ENCODE measurements at regions not wholly inside any gene's neighbourhood (a gene's known extent, or its start where the extent isn't known, plus 50 kb on each side); places are given as distances from the start of the nearest gene placed in this dataset.

DNA sequence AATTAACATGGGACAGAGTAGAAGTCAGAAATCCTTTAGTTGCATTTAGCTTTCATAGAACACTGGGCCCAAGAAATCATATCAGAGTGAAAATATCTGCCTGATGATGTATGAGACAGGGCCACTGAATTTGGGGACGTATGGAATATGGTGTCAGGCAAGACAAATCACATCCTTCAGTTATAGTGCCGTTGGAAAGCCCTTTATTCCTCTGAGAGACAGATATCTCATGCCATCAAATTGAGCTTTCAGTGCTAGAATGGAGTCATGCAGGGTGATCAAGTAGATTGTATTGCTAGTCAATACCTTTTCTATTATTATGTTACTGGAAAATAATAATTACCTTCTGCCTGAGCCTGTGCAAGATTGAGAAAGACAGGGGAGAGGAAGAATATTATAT, 398.2 kb upstream of the RARB start:
- H4K20me1 ChIP-seq (ENCODE audit: insufficient read depth): no peaks in the 10 kb centered on the region
- H3K4me3 ChIP-seq: no peak overlapping the region
- BruUV-seq (replicated peaks): no TSS peak
- intact Hi-C loops (cut with micrococcal nuclease; ENCODE audit: unreplicated experiment): no loop called here
- no peaks in the 10 kb centered on the region for H3K27me3 ChIP-seq (ENCODE audit: insufficient read depth, low read depth)
- ChIA-PET POLR2A (ENCODE audit: unreplicated experiment) (no interaction called here), CTCF (no interaction called here)
- no peaks in the 10 kb centered on the region for H3K79me2 ChIP-seq (ENCODE audit: low read depth)
- no peak overlapping the region for H2AFZ ChIP-seq
- DNase-seq: no peak
- H3K27ac ChIP-seq: no peak overlapping the region
- no peaks in the 10 kb centered on the region for H3F3A ChIP-seq (ENCODE audit: insufficient read depth, low read depth)
- no peak for TF ChIP-seq EZH2 (IDR thresholded peaks at IDR 0.05; ENCODE audit: low read depth)
- TF ChIP-seq CTCF (conservative IDR thresholded peaks at IDR 0.05): no peak
- H3K4me1 ChIP-seq (replicated peaks; ENCODE audit: insufficient read depth): no peaks in the 10 kb centered on the region
- H3K9me3 ChIP-seq (ENCODE audit: insufficient read depth, low read depth): 0 out of 2 replicates have a peak, but pooled peaks cover 5% of the 10 kb centered on the region
- H3K36me3 ChIP-seq (ENCODE audit: low read depth): no peaks in the 10 kb centered on the region
- no peak overlapping the region for H3K4me2 ChIP-seq
- no peaks in the 10 kb centered on the region for H3K9me2 ChIP-seq (ENCODE audit: insufficient read depth)

GRCh38 chr3:25032344-25032743, 395.7 kb upstream of the RARB start:
- Histone ChIP-seq H3K4me2 (no peak overlapping the region), H3K9me2 (ENCODE audit: insufficient read depth) (no peaks in the 10 kb centered on the region), H3K9me3 (ENCODE audit: insufficient read depth, low read depth) (0 out of 2 replicates have a peak, but pooled peaks cover 5% of the 10 kb centered on the region), H3K27me3 (ENCODE audit: insufficient read depth, low read depth) (no peaks in the 10 kb centered on the region), H3K79me2 (ENCODE audit: low read depth) (no peaks in the 10 kb centered on the region), H3K4me1 (replicated peaks; ENCODE audit: insufficient read depth) (no peaks in the 10 kb centered on the region), H4K20me1 (ENCODE audit: insufficient read depth) (no peaks in the 10 kb centered on the region), H3K27ac (no peak overlapping the region), H3F3A (ENCODE audit: insufficient read depth, low read depth) (no peaks in the 10 kb centered on the region), H2AFZ (no peak overlapping the region), H3K36me3 (ENCODE audit: low read depth) (no peaks in the 10 kb centered on the region), H3K4me3 (no peak overlapping the region)
- TF ChIP-seq CTCF (conservative IDR thresholded peaks at IDR 0.05): no peak
- TF ChIP-seq EZH2 (IDR thresholded peaks at IDR 0.05; ENCODE audit: low read depth): no peak
- no peak for DNase-seq
- ChIA-PET POLR2A (ENCODE audit: unreplicated experiment) (no interaction called here), CTCF (interaction anchor here (1.2 kb wide), 1 partner anchor 62 kb away, joined by 3 read pairs; no protein-coding TSS in a partner anchor)
- no TSS peak for BruUV-seq (replicated peaks)
- intact Hi-C loops (cut with micrococcal nuclease; ENCODE audit: unreplicated experiment): no loop called here

DNA sequence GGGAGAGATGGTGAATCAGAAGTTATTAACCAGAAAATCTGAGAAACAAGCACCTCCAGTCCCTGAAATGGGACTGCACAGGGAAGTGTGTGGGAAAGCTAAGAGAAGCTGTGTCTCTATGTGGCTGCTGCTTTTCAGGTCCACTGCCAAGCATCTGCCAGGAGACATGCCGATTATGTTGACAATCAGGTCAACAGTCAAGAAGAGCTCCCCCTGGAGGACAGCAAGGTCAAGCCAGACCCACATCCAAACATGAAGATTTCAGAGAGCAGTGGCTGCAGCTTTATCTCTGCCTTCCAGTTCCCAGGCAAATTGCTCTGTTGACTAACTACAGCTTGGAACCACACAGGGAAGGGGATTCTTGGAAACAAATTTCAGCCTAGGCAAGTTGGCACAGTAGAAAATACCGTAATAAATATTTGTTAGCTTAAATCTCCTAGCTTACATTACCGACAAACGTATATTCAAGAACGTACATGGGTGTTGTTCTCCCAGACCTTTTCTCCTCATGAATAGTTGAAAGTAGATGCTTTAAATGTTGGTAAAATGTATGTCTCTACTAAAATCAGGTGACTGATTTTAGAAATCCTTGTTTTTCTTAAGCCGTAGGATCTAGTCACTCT, 394.5 kb upstream of the RARB start:
- ChIA-PET CTCF (interaction anchor here (0.6 to 1.2 kb wide), 2 partner anchors 64 to 644 kb away, joined by 3 to 4 read pairs; no protein-coding TSS in a partner anchor), POLR2A (ENCODE audit: unreplicated experiment) (interaction anchor here (0.8 kb wide), 1 partner anchor 616 kb away, joined by 7 read pairs; no protein-coding TSS in a partner anchor)
- 0 out of 2 replicates have a peak, but pooled peaks cover 5% of the 10 kb centered on the region for H3K9me3 ChIP-seq (ENCODE audit: insufficient read depth, low read depth)
- no peak overlapping the region for H3K4me3 ChIP-seq
- no peaks in the 10 kb centered on the region for H3K36me3 ChIP-seq (ENCODE audit: low read depth)
- no peaks in the 10 kb centered on the region for H3K4me1 ChIP-seq (replicated peaks; ENCODE audit: insufficient read depth)
- TF ChIP-seq CTCF (conservative IDR thresholded peaks at IDR 0.05) (peak; percentile 70), EZH2 (IDR thresholded peaks at IDR 0.05; ENCODE audit: low read depth) (no peak)
- H3F3A ChIP-seq (ENCODE audit: insufficient read depth, low read depth): no peaks in the 10 kb centered on the region
- H3K9me2 ChIP-seq (ENCODE audit: insufficient read depth): no peaks in the 10 kb centered on the region
- intact Hi-C loops (cut with micrococcal nuclease; ENCODE audit: unreplicated experiment): no loop called here
- no peaks in the 10 kb centered on the region for H3K79me2 ChIP-seq (ENCODE audit: low read depth)
- DNase-seq: peak; percentile 5 to 43
- H3K27ac ChIP-seq: no peak overlapping the region
- no peak overlapping the region for H2AFZ ChIP-seq
- no TSS peak for BruUV-seq (replicated peaks)
- H3K27me3 ChIP-seq (ENCODE audit: insufficient read depth, low read depth): no peaks in the 10 kb centered on the region
- no peaks in the 10 kb centered on the region for H4K20me1 ChIP-seq (ENCODE audit: insufficient read depth)
- no peak overlapping the region for H3K4me2 ChIP-seq

Measured in PC-9 (cell line).